Dermis microvascular lymphatic vessel endothelial cell (primary cell): ENCODE measurements at regions not wholly inside any gene's neighbourhood (a gene's known extent, or its start where the extent isn't known, plus 50 kb on each side); places are given as distances from the start of the nearest gene placed in this dataset.
"Not testable (repeated sequence)": the region's sequence is repeated elsewhere in the genome, so short reads cannot be mapped to it uniquely, and the experiment has no call there.

Experiments used
- DNase-seq, 2 donors: peaks; one replicate each; pipeline versions ENCODE4 v3.0.0 to v3.0.0-alpha.2; 2010; ENCODE audit warnings: low read depth in 2 of 2

DNA sequence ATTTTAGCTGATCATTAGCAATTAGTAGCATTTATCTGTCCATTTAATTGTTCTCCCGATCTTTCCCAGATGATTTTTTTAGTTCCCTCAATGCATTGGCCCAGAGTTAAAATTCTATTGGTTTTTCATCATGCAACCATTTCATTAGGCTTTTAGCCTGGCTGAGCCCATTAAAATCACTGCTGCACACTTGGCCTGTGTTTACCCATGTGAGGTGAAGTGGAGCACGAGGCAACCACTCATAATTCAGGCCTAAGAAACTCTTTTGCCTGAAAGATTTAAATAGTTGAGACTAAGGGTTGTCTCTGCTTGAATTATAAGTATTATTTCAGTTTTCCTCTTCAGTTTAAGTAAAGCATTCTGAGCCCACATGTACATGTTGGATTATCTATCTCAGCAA is 889.0 kb upstream of the ADGRL4 start:
- DNase-seq, result no peak

GRCh38 chr1:79894129-79894528 is 887.6 kb upstream of the ADGRL4 start:
- not testable (repeated sequence) for DNase-seq

- no peak for DNase-seq
Measured at GRCh38 chr1:79887059-79887458, 880.5 kb upstream of the ADGRL4 start.

DNA sequence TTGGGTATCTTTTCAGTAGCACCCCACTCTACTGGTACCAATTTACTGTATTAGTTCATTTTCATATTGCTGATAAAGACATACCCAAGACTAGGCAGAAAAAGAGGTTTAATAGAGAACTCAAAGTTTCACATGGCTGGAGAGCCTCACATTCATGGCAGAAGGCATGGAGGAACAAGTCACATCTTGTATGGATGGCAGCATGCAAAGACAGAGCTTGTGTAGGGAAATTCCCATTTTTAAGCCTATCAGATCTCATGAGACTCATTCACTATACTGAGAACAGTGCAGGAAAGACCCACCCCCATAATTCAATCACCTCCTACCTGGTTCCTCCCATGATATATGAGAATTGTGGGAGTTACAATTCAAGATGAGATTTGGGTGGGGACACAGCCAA is 878.6 kb upstream of the ADGRL4 start:
- no peak for DNase-seq

GRCh38 chr1:79877086-79877485 is 870.6 kb upstream of the ADGRL4 start:
- DNase-seq, result no peak

- no peak for DNase-seq
Measured at GRCh38 chr1:79875187-79875586, 868.7 kb upstream of the ADGRL4 start.

- DNase-seq, result no peak
Measured at GRCh38 chr1:79874289-79874688, 867.8 kb upstream of the ADGRL4 start.

- DNase-seq, result peak in 1 of 2 donors; percentile 88
Measured at GRCh38 chr1:79859212-79859948, 852.9 kb upstream of the ADGRL4 start.

- no peak for DNase-seq
Measured at GRCh38 chr1:79852004-79852403, 845.5 kb upstream of the ADGRL4 start.

GRCh38 chr1:79849388-79849787 is 842.9 kb upstream of the ADGRL4 start:
- DNase-seq, result no peak

GRCh38 chr1:79848316-79848715 is 841.8 kb upstream of the ADGRL4 start:
- DNase-seq, result no peak

DNA sequence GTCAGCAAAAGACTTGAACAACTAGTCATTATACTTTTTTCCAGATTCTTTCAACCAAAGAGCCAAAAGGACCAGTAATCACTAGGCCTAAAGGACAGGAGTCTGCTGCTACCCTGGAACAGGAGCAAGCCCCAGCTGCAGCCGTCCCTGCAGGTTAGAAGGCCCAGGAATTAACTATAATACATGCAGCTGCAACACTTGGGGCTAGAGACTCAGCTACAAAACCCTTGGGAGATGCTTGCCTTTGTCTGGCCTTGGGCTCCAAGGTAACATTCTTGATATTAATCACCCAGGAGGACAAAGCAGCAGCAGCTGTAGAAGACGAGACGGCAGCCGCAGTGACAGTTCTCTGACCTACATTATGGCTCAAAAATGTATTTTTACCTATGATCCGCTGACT is 841.2 kb upstream of the ADGRL4 start:
- DNase-seq, result no peak

DNA sequence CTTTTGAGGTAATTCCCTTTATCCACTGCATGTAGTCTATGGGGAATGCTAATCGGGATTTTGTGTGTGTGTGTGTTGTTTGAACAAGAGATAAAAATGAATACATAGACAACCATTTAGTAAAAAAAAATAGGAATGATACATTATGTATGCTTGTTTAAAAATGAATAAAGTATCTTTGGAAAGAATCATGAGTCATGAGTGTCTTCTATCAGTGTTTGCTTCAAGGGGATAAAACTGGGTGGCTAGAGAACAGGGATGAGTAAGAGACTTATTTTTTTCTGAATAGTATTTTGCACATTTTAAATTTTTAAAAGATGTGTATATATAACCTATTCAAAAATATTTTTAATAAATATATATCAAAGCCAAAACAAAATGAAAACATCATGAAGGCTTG is 839.4 kb upstream of the ADGRL4 start:
- no peak for DNase-seq

DNA sequence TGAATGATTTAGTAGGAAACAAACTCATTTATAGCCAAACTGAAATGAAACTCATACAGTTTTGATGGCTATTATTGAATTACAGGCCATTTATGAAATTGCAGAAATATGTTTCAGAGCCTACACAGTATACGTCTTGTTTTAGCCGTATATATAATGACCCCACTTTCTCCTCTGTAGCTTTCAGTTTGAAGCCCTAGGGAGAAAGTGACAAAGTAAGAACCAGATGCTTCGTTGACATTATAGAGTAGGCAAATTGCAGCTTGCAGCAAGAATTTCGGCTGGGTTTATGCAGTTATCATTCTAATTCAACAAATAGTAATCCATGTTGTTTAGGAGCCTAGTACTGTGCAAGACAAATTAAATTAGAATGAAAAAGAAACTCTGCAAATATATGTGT is 836.3 kb upstream of the ADGRL4 start:
- no peak for DNase-seq

- DNase-seq, result no peak
Measured at GRCh38 chr1:79839882-79840281, 833.4 kb upstream of the ADGRL4 start.

GRCh38 chr1:79827446-79827845 is 820.9 kb upstream of the ADGRL4 start:
- DNase-seq, result no peak

DNA sequence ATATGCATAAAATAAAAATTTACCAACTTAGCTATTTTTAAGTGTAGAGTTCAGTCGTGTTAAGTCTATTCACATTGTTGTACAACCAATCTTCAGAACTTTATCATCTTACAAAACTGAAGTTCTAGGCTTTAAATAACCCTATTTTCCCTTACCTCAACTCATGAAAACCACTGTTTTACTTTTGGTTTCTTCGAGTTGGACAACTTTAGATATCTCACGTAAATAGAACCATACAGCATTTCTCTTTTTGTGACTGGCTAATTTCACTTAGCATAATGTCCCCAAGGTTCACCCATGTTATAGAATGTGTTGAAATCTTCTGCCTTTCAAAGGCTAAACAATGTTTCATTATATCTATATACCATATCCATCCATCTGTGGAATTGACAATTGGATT is 819.0 kb upstream of the ADGRL4 start:
- no peak for DNase-seq

GRCh38 chr1:79822053-79822452 is 815.5 kb upstream of the ADGRL4 start:
- no peak for DNase-seq

DNA sequence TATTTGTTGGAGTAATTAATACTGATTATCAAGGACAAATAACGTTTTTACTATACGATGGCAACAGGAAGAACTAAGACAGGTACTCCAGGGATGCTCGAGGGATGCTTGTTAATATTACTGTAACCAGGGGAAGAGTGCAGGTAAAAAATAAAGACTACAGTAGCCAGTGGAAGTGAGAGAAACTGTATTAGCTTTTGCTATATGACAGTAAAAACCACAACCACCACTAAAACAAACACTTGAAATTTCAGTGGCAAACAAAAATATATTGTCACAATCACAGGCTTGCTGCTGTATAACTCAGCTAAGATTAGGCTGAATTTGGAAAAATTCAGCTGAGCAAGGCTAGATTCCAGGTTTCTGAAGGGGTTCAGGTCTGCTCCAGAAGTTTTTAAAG is 812.6 kb upstream of the ADGRL4 start:
- no peak for DNase-seq

GRCh38 chr1:79817031-79817560 is 810.6 kb upstream of the ADGRL4 start:
- DNase-seq, result no peak

DNA sequence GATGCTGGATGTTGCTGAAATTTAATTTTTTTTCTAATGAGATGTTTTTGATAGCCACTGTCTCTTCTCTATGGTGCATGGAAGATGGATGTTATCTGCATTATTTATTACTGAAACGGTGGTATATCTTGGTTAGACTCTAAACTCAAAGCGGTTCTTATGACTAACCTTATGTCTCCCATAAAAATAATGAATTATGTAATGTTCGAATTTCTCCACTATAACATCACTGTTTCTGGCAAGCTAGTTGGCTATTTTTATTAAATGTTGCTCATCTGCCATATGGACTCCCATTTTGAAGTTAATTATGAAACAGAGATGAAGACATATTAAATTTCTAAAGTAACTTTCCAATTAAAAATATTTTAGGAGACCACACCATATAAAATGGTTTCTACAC is 808.6 kb upstream of the ADGRL4 start:
- DNase-seq, result no peak

DNA sequence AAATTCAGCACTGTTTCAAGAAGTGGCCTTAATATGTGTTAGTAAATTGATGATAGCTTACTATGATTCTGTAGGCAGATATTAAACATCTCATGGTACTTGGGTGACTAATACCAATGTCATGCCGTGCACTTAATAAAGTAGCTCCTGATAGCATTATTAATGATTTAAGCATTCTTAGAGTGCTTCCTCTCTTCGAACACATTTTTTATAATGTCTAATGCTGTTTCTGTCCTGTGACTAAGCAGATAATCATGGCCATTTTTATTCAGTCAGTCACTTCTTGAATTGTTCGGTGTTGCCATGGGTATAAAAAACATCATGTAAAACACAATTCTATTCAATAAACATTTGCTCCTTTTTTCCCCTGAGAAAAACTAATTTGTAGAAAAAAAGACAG is 804.6 kb upstream of the ADGRL4 start:
- peak in 1 of 2 donors; percentile 81 for DNase-seq

GRCh38 chr1:79808816-79809475 is 802.4 kb upstream of the ADGRL4 start:
- DNase-seq, result no peak
